NB4 (cell line): ENCODE measurements at regions not wholly inside any gene's neighbourhood (a gene's known extent, or its start where the extent isn't known, plus 50 kb on each side); places are given as distances from the start of the nearest gene placed in this dataset.

ENCODE experiments used
- DNase-seq: peaks from one replicate; pipeline ENCODE4 v3.0.0; 2010; ENCODE audit warnings: low read depth
- H3K4me3 ChIP-seq: one replicate; pipeline ENCODE4 v1.5.1; 2011; ENCODE audit warnings: mild to moderate bottlenecking, low read depth, low read length, moderate library complexity
- CTCF ChIP-seq: IDR thresholded peaks from one replicate; pipeline ENCODE4 v1.5.1; 2012; ENCODE audit warnings: low read depth, low read length
- MAX ChIP-seq: IDR thresholded peaks from 2 replicates; pipeline ENCODE4 v1.6.1; 2011; ENCODE audit warnings: low read depth, low read length
- MYC ChIP-seq: IDR thresholded peaks from 2 replicates; pipeline ENCODE4 v1.6.1; 2011; ENCODE audit warnings: low read depth, low read length
- POLR2A ChIP-seq: IDR thresholded peaks from 2 replicates; pipeline ENCODE4 v1.6.1; 2011; ENCODE audit warnings: mild to moderate bottlenecking; ENCODE audit not compliant: insufficient read length; ENCODE audit errors: extremely low read depth

GRCh38 chr1:213521206-213521605 is 466.6 kb upstream of the PROX1 start:
- no peak for DNase-seq
- TF ChIP-seq MYC (no peak), CTCF (no peak), MAX (no peak), POLR2A (no peak)
- no peak overlapping the region for H3K4me3 ChIP-seq

- TF ChIP-seq MYC (no peak), POLR2A (no peak), CTCF (no peak), MAX (no peak)
These were observed 463.9 kb upstream of the PROX1 start for GRCh38 chr1:213523781-213524398.

GRCh38 chr1:213526306-213526705 is 461.5 kb upstream of the PROX1 start:
- TF ChIP-seq MAX: no peak
- no peak for TF ChIP-seq MYC
- no peak for TF ChIP-seq POLR2A
- TF ChIP-seq CTCF: no peak
- no peak overlapping the region for H3K4me3 ChIP-seq
- DNase-seq: no peak

More at GRCh38 chr1:213523781-213524398, 463.9 kb upstream of the PROX1 start:
- no peak for DNase-seq
- H3K4me3 ChIP-seq: no peak overlapping the region

- H3K4me3 ChIP-seq: no peak overlapping the region
- TF ChIP-seq CTCF (no peak), MAX (no peak), POLR2A (no peak), MYC (no peak)
- DNase-seq: no peak
These were observed 457.0 kb upstream of the PROX1 start for GRCh38 chr1:213530611-213531320.

GRCh38 chr1:213531369-213532310 is 456.1 kb upstream of the PROX1 start:
- DNase-seq: no peak
- TF ChIP-seq POLR2A (no peak), MYC (no peak), MAX (no peak), CTCF (no peak)
- no peak overlapping the region for H3K4me3 ChIP-seq
